Kidney epithelial cell (primary cell): ENCODE measurements at regions not wholly inside any gene's neighbourhood (a gene's known extent, or its start where the extent isn't known, plus 50 kb on each side); places are given as distances from the start of the nearest gene placed in this dataset.
"Not testable (repeated sequence)": the region's sequence is repeated elsewhere in the genome, so short reads cannot be mapped to it uniquely, and the experiment has no call there.

Source experiments
- DNase-seq: peaks from one replicate; pipeline ENCODE4 v3.0.0-alpha.2; 2010; ENCODE audit warnings: low read depth
- H3K27me3 ChIP-seq: 2 replicates; pipeline ENCODE4 v1.6.0; 2011; ENCODE audit warnings: low read length; ENCODE audit not compliant: control insufficient read depth, insufficient read depth
- H3K36me3 ChIP-seq: 2 replicates; pipeline ENCODE4 v1.5.1; 2011; ENCODE audit warnings: low read length; ENCODE audit not compliant: control insufficient read depth, insufficient read depth
- H3K4me3 ChIP-seq: 2 replicates; pipeline ENCODE4 v1.5.1; 2011; ENCODE audit warnings: low read depth, mild to moderate bottlenecking, control low read depth, low read length
- CTCF ChIP-seq: IDR thresholded peaks from 2 replicates; pipeline ENCODE4 v1.5.1; 2011; ENCODE audit warnings: mild to moderate bottlenecking, moderate library complexity, low read length, control low read depth, inconsistent platforms; ENCODE audit not compliant: insufficient read depth, poor library complexity, severe bottlenecking

GRCh38 chr3:166661621-166662020, 718.5 kb downstream of the ZBBX start:
- TF ChIP-seq CTCF = no peak
- H3K36me3 ChIP-seq = no peaks in the 10 kb centered on the region
- H3K4me3 ChIP-seq = no peak overlapping the region
- H3K27me3 ChIP-seq = no peaks in the 10 kb centered on the region
- no peak for DNase-seq

- TF ChIP-seq CTCF = no peak
- no peak for DNase-seq
Measured at GRCh38 chr3:166660962-166661361, 719.1 kb downstream of the ZBBX start.

GRCh38 chr3:166637984-166638530, 742.0 kb downstream of the ZBBX start:
- no peak for TF ChIP-seq CTCF
- H3K27me3 ChIP-seq = no peaks in the 10 kb centered on the region
- H3K4me3 ChIP-seq = no peak overlapping the region
- no peak for DNase-seq
- no peaks in the 10 kb centered on the region for H3K36me3 ChIP-seq

More at GRCh38 chr3:166660962-166661361, 719.1 kb downstream of the ZBBX start:
- Histone ChIP-seq H3K4me3 (no peak overlapping the region), H3K36me3 (no peaks in the 10 kb centered on the region), H3K27me3 (no peaks in the 10 kb centered on the region)

GRCh38 chr3:166634091-166634746, 745.9 kb downstream of the ZBBX start:
- DNase-seq = no peak
- no peaks in the 10 kb centered on the region for H3K36me3 ChIP-seq
- no peak for TF ChIP-seq CTCF
- H3K27me3 ChIP-seq = no peaks in the 10 kb centered on the region
- no peak overlapping the region for H3K4me3 ChIP-seq

GRCh38 chr3:166630190-166630589, 749.9 kb downstream of the ZBBX start:
- no peak for TF ChIP-seq CTCF

GRCh38 chr3:166613365-166613764, 766.7 kb downstream of the ZBBX start:
- Histone ChIP-seq H3K4me3 (no peak overlapping the region), H3K36me3 (no peaks in the 10 kb centered on the region), H3K27me3 (no peaks in the 10 kb centered on the region)
- no peak for DNase-seq
- TF ChIP-seq CTCF = no peak

More at GRCh38 chr3:166630190-166630589, 749.9 kb downstream of the ZBBX start:
- no peak for DNase-seq
- no peak overlapping the region for H3K4me3 ChIP-seq
- H3K36me3 ChIP-seq = no peaks in the 10 kb centered on the region
- no peaks in the 10 kb centered on the region for H3K27me3 ChIP-seq

GRCh38 chr3:166612761-166613160, 767.3 kb downstream of the ZBBX start:
- not testable (repeated sequence) for H3K27me3 ChIP-seq, H3K4me3 ChIP-seq, DNase-seq, H3K36me3 ChIP-seq
